Subcutaneous abdominal adipose tissue (tissue), 5 donors: ENCODE measurements at regions not wholly inside any gene's neighbourhood (a gene's known extent, or its start where the extent isn't known, plus 50 kb on each side); places are given as distances from the start of the nearest gene placed in this dataset.

Experiments used
- H3K27ac ChIP-seq: one replicate; pipeline ENCODE4 v1.7.0; 2013; ENCODE audit warnings: low read depth, mild to moderate bottlenecking, inconsistent platforms, low read length, moderate library complexity
- H3K27me3 ChIP-seq, 5 donors: one replicate each; pipeline ENCODE4 v1.7.0; 2013; ENCODE audit warnings: low read length in 5 of 5, inconsistent platforms in 1 of 5; ENCODE audit not compliant: control insufficient read depth in 5 of 5, insufficient read depth in 4 of 5
- H3K36me3 ChIP-seq, 5 donors: one replicate each; pipeline ENCODE4 v1.7.0; 2013; ENCODE audit warnings: low read length in 5 of 5; ENCODE audit not compliant: control insufficient read depth in 5 of 5, insufficient read depth in 5 of 5
- H3K4me1 ChIP-seq, 5 donors: one replicate each; pipeline ENCODE4 v1.7.0; 2013; ENCODE audit warnings: low read length in 5 of 5, mild to moderate bottlenecking in 3 of 5, moderate library complexity in 1 of 5; ENCODE audit not compliant: control insufficient read depth in 5 of 5, insufficient read depth in 5 of 5
- H3K4me3 ChIP-seq, 5 donors: one replicate each; pipeline ENCODE4 v1.7.0; 2013; ENCODE audit warnings: low read length in 5 of 5, low read depth in 1 of 5
- H3K9ac ChIP-seq, 5 donors: one replicate each; pipeline ENCODE4 v1.7.0; 2013; ENCODE audit warnings: low read length in 5 of 5, mild to moderate bottlenecking in 4 of 5, moderate library complexity in 3 of 5
- H3K9me3 ChIP-seq, 5 donors: one replicate each; pipeline ENCODE4 v1.7.0; 2013; ENCODE audit warnings: low read length in 5 of 5; ENCODE audit not compliant: control insufficient read depth in 5 of 5
- donor health status: healthy.
- donor health status: healthy.
- donor health status: healthy.
- donor health status: healthy.
- donor health status: healthy.

- peaks cover 0 to 8% (median 0%) of the 10 kb centered on the region in 5 donors for H3K27me3 ChIP-seq
- H3K36me3 ChIP-seq, result no peaks in the 10 kb centered on the region
- no peaks in the 10 kb centered on the region for H3K9me3 ChIP-seq
- no peak overlapping the region for H3K4me3 ChIP-seq
- no peak overlapping the region for H3K9ac ChIP-seq
- H3K4me1 ChIP-seq, result no peaks in the 10 kb centered on the region
- no peak overlapping the region for H3K27ac ChIP-seq
Observed at GRCh38 chr2:59947209-59947608, 606.2 kb downstream of the BCL11A start.

- Histone ChIP-seq H3K27ac (no peak overlapping the region), H3K9me3 (no peaks in the 10 kb centered on the region), H3K4me3 (no peak overlapping the region), H3K9ac (no peak overlapping the region), H3K27me3 (peaks cover 0 to 4% (median 0%) of the 10 kb centered on the region in 5 donors), H3K36me3 (no peaks in the 10 kb centered on the region), H3K4me1 (no peaks in the 10 kb centered on the region)
Observed at GRCh38 chr2:59939236-59939635, 614.2 kb downstream of the BCL11A start.

GRCh38 chr2:59938181-59938580 lies 615.3 kb downstream of the BCL11A start:
- no peak overlapping the region for H3K9ac ChIP-seq
- no peak overlapping the region for H3K4me3 ChIP-seq
- H3K27ac ChIP-seq, result no peak overlapping the region
- H3K27me3 ChIP-seq, result no peaks in the 10 kb centered on the region
- H3K9me3 ChIP-seq, result no peaks in the 10 kb centered on the region
- H3K36me3 ChIP-seq, result no peaks in the 10 kb centered on the region
- H3K4me1 ChIP-seq, result no peaks in the 10 kb centered on the region

DNA sequence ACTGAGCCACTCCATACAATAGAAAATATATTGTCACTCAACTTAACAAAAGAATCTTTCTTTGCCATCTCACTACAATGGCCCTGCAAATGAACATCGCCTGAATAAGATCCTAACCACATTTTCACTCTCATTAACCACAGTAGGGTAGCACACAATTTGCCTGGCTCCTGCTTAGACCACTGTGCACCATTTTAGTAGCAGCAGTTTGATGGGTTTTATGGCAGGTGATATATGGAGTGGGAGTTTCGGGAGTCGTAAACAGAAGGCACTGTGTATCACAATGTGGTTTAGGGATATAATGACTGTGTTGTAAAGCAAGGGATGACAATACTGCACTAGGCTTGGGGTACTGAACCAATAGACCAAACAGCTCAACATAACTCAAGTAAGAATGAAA lies 617.4 kb downstream of the BCL11A start:
- Histone ChIP-seq H3K4me3 (no peak overlapping the region), H3K9ac (no peak overlapping the region), H3K27ac (no peak overlapping the region), H3K27me3 (no peaks in the 10 kb centered on the region), H3K4me1 (no peaks in the 10 kb centered on the region), H3K9me3 (no peaks in the 10 kb centered on the region), H3K36me3 (no peaks in the 10 kb centered on the region)

- Histone ChIP-seq H3K27me3 (no peaks in the 10 kb centered on the region), H3K36me3 (no peaks in the 10 kb centered on the region), H3K4me1 (no peaks in the 10 kb centered on the region), H3K9me3 (no peaks in the 10 kb centered on the region), H3K4me3 (no peak overlapping the region), H3K9ac (no peak overlapping the region), H3K27ac (no peak overlapping the region)
Observed at GRCh38 chr2:59935005-59935404, 618.4 kb downstream of the BCL11A start.

- H3K9ac ChIP-seq, result no peak overlapping the region
- no peak overlapping the region for H3K4me3 ChIP-seq
- H3K27me3 ChIP-seq, result no peaks in the 10 kb centered on the region
- H3K27ac ChIP-seq, result no peak overlapping the region
- no peaks in the 10 kb centered on the region for H3K36me3 ChIP-seq
- no peaks in the 10 kb centered on the region for H3K4me1 ChIP-seq
- no peaks in the 10 kb centered on the region for H3K9me3 ChIP-seq
Observed at GRCh38 chr2:59933948-59934347, 619.5 kb downstream of the BCL11A start.

DNA sequence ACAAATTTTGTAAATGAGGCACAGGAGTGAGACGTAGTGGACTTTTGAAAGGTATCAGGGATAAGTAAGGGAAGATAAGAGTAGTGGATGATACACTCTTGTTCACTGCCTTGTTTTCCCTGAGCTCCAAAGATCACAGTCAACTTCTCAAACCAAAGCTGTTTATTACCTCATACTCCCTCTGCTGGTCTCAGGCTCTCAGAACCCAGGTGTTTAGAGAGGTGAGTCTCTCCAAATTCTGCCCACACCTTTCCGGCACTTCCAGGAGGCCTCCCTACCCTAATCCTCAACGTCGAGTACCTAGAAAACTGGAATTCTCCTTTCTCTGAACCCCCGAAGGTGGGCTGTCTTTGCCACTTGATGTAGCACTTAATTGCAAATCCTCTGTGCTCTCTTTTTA lies 621.1 kb downstream of the BCL11A start:
- Histone ChIP-seq H3K9me3 (no peaks in the 10 kb centered on the region), H3K4me1 (no peaks in the 10 kb centered on the region), H3K27me3 (no peaks in the 10 kb centered on the region), H3K9ac (no peak overlapping the region), H3K4me3 (no peak overlapping the region), H3K36me3 (no peaks in the 10 kb centered on the region), H3K27ac (no peak overlapping the region)

DNA sequence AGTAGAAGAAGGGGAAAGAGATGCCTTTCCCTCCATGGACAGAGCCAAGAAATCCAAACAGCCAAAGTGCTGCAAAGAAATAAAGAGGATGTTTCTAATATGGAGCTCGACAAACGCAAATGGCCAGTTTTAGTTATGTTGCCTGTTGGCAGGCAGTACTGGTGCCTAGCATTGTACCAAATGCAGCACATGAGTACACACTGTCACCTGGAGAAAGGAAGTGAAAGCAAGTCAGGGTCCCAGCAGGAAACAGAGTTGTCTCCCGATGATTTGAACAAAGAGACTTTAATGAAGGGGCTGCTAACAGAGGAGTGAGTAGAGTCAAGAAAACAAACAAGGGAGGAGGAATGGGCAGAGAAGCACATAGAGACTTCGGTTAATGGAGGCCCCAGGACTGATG lies 623.0 kb downstream of the BCL11A start:
- H3K4me3 ChIP-seq, result no peak overlapping the region

GRCh38 chr2:59926731-59927130 lies 626.7 kb downstream of the BCL11A start:
- no peak overlapping the region for H3K4me3 ChIP-seq
- H3K9me3 ChIP-seq, result no peaks in the 10 kb centered on the region
- no peak overlapping the region for H3K9ac ChIP-seq
- no peaks in the 10 kb centered on the region for H3K4me1 ChIP-seq
- peaks cover 0 to 4% (median 0%) of the 10 kb centered on the region in 5 donors for H3K27me3 ChIP-seq
- H3K27ac ChIP-seq, result no peak overlapping the region
- H3K36me3 ChIP-seq, result no peaks in the 10 kb centered on the region

More for the DNA sequence above, 623.0 kb downstream of the BCL11A start:
- Histone ChIP-seq H3K4me1 (no peaks in the 10 kb centered on the region), H3K36me3 (no peaks in the 10 kb centered on the region), H3K9me3 (no peaks in the 10 kb centered on the region), H3K9ac (no peak overlapping the region), H3K27ac (no peak overlapping the region), H3K27me3 (no peaks in the 10 kb centered on the region)

DNA sequence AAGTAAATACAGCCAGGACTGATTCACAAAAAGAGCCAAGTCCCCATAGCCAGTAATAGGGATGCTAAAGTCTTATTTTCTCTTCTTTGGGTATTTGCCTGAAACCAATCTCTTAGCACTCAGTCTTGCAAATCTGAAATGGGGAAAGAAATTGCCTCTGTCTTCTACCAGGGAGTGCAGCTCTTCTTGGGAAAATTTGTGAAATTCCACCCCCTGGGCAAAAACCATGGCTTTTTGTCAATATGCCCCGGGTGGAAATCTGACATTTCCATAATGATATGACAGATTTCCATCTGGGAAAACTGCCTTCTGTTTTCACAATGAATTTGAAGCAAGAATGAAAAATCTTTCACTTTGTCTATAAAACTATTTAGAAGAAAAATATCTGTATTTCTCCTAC lies 628.1 kb downstream of the BCL11A start:
- H3K27me3 ChIP-seq, result peaks cover 0 to 4% (median 0%) of the 10 kb centered on the region in 5 donors
- H3K9ac ChIP-seq, result no peak overlapping the region
- no peak overlapping the region for H3K4me3 ChIP-seq
- no peaks in the 10 kb centered on the region for H3K9me3 ChIP-seq
- no peak overlapping the region for H3K27ac ChIP-seq
- H3K36me3 ChIP-seq, result no peaks in the 10 kb centered on the region
- no peaks in the 10 kb centered on the region for H3K4me1 ChIP-seq

DNA sequence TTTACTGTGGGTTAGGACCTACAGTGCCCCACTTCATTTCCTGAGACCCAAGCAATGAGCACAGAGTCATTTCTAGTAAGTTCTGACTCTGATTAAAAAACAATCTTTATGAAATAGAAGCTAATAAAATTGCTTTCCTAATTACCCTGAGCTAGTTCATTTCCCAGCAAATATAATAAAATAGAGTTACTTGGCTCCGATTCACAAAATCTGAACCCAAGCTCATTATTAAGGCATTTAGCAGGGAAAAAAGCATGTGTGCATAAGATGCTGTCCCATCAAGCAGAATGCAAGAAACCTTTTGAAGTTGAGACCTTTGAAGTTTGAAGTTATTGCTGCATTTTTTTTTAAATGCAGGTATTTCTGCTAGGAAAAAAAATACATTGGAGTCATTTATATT lies 629.1 kb downstream of the BCL11A start:
- H3K4me1 ChIP-seq, result no peaks in the 10 kb centered on the region
- H3K36me3 ChIP-seq, result no peaks in the 10 kb centered on the region
- no peak overlapping the region for H3K4me3 ChIP-seq
- H3K27me3 ChIP-seq, result peaks cover 0 to 4% (median 0%) of the 10 kb centered on the region in 5 donors
- no peaks in the 10 kb centered on the region for H3K9me3 ChIP-seq
- no peak overlapping the region for H3K27ac ChIP-seq
- H3K9ac ChIP-seq, result no peak overlapping the region
